ENCODE measurements at regions not wholly inside any gene's neighbourhood (a gene's known extent, or its start where the extent isn't known, plus 50 kb on each side); places are given as distances from the start of the nearest gene placed in this dataset.

DNA sequence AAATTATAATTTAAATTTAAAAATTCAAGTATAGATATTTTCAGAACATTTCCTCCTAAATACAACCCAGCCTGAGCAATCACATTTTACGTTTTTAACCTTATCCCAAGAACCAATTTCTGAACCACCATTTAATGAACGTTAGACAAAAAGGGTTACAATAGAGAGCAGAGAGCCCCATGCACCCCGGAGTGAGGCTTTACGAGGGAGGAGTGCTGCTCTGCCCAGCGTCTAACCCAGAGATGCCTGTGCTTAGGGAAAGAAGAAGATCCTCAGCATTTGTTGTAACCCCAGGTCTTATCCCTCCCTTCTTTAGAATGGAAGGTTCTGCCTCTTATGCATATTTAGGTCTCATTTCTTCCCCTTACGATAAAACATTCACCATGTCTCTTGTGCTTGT, 169.1 kb downstream of the ICE1 start:
- Histone ChIP-seq H3K27ac (ENCODE audit: low read length) (no peak overlapping the region), H3K4me2 (ENCODE audit: low read length) (no peak overlapping the region), H3K9me3 (ENCODE audit: low read length) (no peaks in the 10 kb centered on the region), H3K9ac (ENCODE audit: low read length) (no peak overlapping the region), H2AFZ (ENCODE audit: low read depth, low read length) (no peak overlapping the region), H3K4me3 (ENCODE audit: low read length) (no peak overlapping the region), H3K27me3 (ENCODE audit: insufficient read depth, low read depth, low read length) (no peaks in the 10 kb centered on the region), H3K9me2 (ENCODE audit: insufficient read depth, low read length) (no peaks in the 10 kb centered on the region), H4K20me1 (ENCODE audit: insufficient read depth) (no peaks in the 10 kb centered on the region), H3K36me3 (ENCODE audit: insufficient read depth, low read length) (no peaks in the 10 kb centered on the region), H3F3A (ENCODE audit: insufficient read depth, low read length, poor library complexity, severe bottlenecking) (no peaks in the 10 kb centered on the region), H3K79me2 (replicated peaks; ENCODE audit: insufficient read depth, low read length) (no peaks in the 10 kb centered on the region)
- TF ChIP-seq EZH2 (IDR thresholded peaks at IDR 0.05; ENCODE audit: borderline replicate concordance, insufficient read depth, low read length, poor library complexity, severe bottlenecking): no peak
- no peak for TF ChIP-seq POLR2AphosphoS5 (IDR thresholded peaks at IDR 0.05)
- TF ChIP-seq EP300 (conservative IDR thresholded peaks at IDR 0.05; ENCODE audit: poor library complexity, severe bottlenecking): no peak
- no peak for TF ChIP-seq TAF1 (IDR thresholded peaks at IDR 0.05; ENCODE audit: low read depth)
- TF ChIP-seq SMC3 (conservative IDR thresholded peaks at IDR 0.05; ENCODE audit: poor library complexity): no peak
- no peak for TF ChIP-seq RAD21 (conservative IDR thresholded peaks at IDR 0.05)
- no peak for TF ChIP-seq MXI1 (conservative IDR thresholded peaks at IDR 0.05; ENCODE audit: poor library complexity, severe bottlenecking)

DNA sequence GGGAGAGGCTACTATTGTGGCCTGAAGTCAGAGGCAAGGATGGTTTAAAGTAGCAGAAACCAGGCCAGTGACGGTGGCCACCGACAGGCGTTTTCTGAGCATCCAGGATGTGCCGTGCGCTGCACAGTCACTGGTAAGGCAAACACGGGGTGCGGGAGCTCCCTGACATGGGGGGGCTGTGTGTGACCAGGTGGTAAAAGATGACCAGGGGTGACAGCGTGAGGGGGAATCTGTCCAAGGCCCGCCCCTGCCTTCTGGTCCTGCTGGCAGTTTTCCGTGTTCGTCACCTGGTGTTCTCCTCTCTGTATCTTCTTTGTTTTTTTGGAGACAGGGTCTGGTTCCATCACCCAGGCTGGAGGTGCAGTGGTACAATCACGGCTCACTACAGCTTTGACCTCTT, 167.4 kb downstream of the ICE1 start:
- Histone ChIP-seq H3K9ac (ENCODE audit: low read length) (no peak overlapping the region), H3K4me3 (ENCODE audit: low read length) (no peak overlapping the region), H3K4me2 (ENCODE audit: low read length) (no peak overlapping the region), H3F3A (ENCODE audit: insufficient read depth, low read length, poor library complexity, severe bottlenecking) (no peaks in the 10 kb centered on the region), H3K27ac (ENCODE audit: low read length) (no peak overlapping the region), H3K9me2 (ENCODE audit: insufficient read depth, low read length) (no peaks in the 10 kb centered on the region), H3K9me3 (ENCODE audit: low read length) (no peaks in the 10 kb centered on the region), H2AFZ (ENCODE audit: low read depth, low read length) (no peak overlapping the region), H3K79me2 (replicated peaks; ENCODE audit: insufficient read depth, low read length) (no peaks in the 10 kb centered on the region), H3K27me3 (ENCODE audit: insufficient read depth, low read depth, low read length) (no peaks in the 10 kb centered on the region), H3K36me3 (ENCODE audit: insufficient read depth, low read length) (no peaks in the 10 kb centered on the region), H4K20me1 (ENCODE audit: insufficient read depth) (no peaks in the 10 kb centered on the region)
- TF ChIP-seq EZH2 (IDR thresholded peaks at IDR 0.05; ENCODE audit: borderline replicate concordance, insufficient read depth, low read length, poor library complexity, severe bottlenecking): no peak
- TF ChIP-seq, protein P1, sequence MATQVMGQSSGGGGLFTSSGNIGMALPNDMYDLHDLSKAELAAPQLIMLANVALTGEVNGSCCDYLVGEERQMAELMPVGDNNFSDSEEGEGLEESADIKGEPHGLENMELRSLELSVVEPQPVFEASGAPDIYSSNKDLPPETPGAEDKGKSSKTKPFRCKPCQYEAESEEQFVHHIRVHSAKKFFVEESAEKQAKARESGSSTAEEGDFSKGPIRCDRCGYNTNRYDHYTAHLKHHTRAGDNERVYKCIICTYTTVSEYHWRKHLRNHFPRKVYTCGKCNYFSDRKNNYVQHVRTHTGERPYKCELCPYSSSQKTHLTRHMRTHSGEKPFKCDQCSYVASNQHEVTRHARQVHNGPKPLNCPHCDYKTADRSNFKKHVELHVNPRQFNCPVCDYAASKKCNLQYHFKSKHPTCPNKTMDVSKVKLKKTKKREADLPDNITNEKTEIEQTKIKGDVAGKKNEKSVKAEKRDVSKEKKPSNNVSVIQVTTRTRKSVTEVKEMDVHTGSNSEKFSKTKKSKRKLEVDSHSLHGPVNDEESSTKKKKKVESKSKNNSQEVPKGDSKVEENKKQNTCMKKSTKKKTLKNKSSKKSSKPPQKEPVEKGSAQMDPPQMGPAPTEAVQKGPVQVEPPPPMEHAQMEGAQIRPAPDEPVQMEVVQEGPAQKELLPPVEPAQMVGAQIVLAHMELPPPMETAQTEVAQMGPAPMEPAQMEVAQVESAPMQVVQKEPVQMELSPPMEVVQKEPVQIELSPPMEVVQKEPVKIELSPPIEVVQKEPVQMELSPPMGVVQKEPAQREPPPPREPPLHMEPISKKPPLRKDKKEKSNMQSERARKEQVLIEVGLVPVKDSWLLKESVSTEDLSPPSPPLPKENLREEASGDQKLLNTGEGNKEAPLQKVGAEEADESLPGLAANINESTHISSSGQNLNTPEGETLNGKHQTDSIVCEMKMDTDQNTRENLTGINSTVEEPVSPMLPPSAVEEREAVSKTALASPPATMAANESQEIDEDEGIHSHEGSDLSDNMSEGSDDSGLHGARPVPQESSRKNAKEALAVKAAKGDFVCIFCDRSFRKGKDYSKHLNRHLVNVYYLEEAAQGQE (IDR thresholded peaks at IDR 0.05; ENCODE audit: borderline replicate concordance): no peak
- TF ChIP-seq RAD21 (conservative IDR thresholded peaks at IDR 0.05): no peak
- TF ChIP-seq POLR2AphosphoS5 (IDR thresholded peaks at IDR 0.05): no peak
- TF ChIP-seq EP300 (conservative IDR thresholded peaks at IDR 0.05; ENCODE audit: poor library complexity, severe bottlenecking): no peak
- TF ChIP-seq, protein P2, sequence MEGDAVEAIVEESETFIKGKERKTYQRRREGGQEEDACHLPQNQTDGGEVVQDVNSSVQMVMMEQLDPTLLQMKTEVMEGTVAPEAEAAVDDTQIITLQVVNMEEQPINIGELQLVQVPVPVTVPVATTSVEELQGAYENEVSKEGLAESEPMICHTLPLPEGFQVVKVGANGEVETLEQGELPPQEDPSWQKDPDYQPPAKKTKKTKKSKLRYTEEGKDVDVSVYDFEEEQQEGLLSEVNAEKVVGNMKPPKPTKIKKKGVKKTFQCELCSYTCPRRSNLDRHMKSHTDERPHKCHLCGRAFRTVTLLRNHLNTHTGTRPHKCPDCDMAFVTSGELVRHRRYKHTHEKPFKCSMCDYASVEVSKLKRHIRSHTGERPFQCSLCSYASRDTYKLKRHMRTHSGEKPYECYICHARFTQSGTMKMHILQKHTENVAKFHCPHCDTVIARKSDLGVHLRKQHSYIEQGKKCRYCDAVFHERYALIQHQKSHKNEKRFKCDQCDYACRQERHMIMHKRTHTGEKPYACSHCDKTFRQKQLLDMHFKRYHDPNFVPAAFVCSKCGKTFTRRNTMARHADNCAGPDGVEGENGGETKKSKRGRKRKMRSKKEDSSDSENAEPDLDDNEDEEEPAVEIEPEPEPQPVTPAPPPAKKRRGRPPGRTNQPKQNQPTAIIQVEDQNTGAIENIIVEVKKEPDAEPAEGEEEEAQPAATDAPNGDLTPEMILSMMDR (IDR thresholded peaks at IDR 0.05; ENCODE audit: poor library complexity, severe bottlenecking): no peak
- TF ChIP-seq SMC3 (conservative IDR thresholded peaks at IDR 0.05; ENCODE audit: poor library complexity): no peak
- TF ChIP-seq MXI1 (conservative IDR thresholded peaks at IDR 0.05; ENCODE audit: poor library complexity, severe bottlenecking): no peak
- no peak for TF ChIP-seq TAF1 (IDR thresholded peaks at IDR 0.05; ENCODE audit: low read depth)

All from neural cell (in vitro differentiated cells).